Fibroblast of gingiva (primary cell): ENCODE measurements at regions not wholly inside any gene's neighbourhood (a gene's known extent, or its start where the extent isn't known, plus 50 kb on each side); places are given as distances from the start of the nearest gene placed in this dataset.
A peak's percentile ranks its signal among the peaks of the same experiment; 100 is the strongest.

ENCODE experiments used
- DNase-seq: peaks from one replicate; pipeline ENCODE4 v3.0.0-alpha.2; 2011; ENCODE audit warnings: low read depth

DNA sequence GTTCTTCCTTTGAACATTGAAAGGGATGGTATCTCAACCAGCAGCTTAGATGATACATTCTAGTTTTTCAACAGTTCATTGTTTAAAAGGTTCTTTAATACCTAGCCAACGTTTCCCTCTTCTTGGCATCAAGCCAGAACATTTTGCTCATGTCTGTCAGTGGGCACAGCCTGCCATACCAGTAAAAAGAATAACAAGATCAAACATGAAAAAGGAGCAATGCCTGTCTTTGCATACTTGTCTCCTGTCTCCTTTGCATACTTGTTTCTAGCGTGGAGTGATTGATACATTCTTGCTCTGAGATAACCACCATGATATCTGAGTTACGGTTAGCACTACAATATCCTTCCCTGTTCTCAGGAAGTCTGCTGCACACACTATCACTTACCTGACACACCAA is 248.6 kb upstream of the DAPK1 start:
- no peak for DNase-seq

GRCh38 chr9:87250205-87250604 is 247.5 kb upstream of the DAPK1 start:
- no peak for DNase-seq

- DNase-seq: peak; percentile 93
Measured at GRCh38 chr9:87255431-87256155, 242.1 kb upstream of the DAPK1 start.

- DNase-seq: peak; percentile 62
Measured at GRCh38 chr9:87256973-87257372, 240.7 kb upstream of the DAPK1 start.

DNA sequence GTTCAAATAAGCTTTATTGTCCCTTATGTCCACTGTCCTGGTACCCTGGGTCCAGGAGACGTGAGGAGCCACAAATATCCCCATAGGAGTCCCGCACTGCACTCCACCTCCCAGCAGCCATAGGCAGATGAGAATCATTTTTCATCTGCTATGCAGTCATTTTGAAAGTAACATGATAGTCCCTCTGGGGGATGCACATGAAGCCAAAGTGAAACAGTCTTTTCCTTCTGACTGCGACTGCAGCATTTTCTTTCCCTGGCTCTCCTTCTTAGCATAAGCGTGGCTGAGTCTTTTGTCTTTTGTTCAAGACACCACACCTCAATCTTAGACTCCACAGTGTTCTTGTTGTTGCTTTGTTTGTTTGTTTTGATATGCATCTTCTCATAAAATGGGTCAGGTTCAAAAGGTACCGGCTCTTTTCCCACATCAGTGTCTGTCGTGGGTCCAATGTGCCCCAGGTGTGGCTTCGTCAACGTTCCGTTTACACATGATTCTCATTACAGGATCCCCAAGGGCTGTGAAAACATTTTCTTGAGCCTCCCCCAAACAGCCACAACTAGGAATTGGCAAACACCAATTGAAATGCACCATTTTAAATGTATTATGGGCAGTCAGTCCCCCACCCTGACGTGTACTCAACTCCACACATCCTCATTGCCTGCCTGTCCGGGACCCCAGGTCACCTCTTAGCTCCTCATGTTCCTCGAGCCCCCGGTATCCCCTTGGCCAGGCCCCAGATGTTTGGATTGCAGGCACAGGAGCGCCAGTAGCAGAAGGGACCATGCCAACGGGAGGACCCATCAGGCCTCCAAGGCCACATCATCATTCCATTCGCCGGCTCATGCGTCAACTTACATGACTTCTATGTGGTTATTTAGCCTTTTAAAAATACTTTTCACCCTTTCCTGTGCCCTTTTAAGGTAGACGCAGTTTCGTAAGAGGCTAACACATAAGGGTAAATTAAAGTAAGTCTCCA is 237.8 kb upstream of the DAPK1 start:
- DNase-seq: peak; percentile 84

- no peak for DNase-seq
Measured at GRCh38 chr9:87263291-87263690, 234.4 kb upstream of the DAPK1 start.

DNA sequence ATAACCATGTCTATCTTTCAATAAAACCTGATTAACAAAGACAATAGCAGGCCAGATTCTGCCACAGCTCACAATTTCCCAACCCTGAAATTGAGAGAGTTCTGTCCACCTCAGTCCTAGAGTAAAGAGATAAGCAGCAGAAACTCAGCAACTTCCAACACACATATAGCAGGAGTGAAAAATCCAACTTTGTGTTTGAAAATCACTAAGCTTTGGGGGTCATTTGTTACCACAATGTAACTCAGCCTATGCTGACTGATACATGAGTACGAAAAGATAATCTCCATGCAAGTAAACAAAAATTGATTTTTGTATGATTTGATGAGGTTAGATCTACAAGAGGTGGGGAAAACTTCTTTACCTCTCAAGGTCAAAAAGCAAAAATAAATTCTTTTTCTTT is 231.0 kb upstream of the DAPK1 start:
- DNase-seq: no peak

- peak; percentile 92 for DNase-seq
Measured at GRCh38 chr9:87267251-87268070, 230.2 kb upstream of the DAPK1 start.

DNA sequence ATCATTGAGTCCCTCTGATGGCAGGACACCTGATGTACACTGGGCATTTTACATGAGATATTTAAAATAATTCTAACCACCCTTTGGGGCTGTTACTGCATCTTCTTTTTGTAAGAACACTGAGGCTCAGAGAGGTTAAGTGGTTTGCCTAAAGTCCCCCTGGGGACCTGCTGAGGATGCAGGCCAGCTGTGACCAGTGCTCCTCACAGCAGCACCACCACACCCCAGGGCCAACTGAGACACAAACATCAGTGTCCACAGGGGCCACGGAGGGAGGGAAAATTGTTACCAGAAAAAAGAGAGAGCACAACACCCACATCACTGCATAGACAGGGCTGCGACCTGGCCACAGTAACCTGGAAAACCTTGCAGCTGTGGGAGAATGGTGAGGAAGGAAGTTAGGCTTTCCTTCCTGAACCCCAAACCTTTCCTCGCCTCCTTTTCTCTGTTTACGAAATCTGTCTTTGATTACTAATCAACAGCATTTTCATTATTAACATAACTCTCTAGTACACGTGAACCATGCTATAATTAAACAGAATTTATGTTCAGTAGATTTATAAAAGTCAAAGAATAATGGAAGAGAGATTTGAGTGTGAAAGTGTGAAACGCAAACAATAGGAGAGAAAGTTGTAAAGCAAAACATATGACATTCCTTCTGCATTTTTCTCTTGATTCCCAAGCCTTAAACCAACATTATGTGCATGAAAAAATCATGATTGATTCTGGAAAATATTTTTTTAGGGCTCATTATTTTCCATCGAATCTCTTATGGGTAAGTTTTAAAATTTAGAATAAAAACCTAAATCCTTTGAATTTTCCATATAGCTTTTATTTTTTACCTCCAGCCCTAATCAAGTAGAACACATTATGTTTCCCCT is 228.1 kb upstream of the DAPK1 start:
- DNase-seq: peak; percentile 11

- DNase-seq: peak; percentile 79
Measured at GRCh38 chr9:87270221-87270847, 227.3 kb upstream of the DAPK1 start.

DNA sequence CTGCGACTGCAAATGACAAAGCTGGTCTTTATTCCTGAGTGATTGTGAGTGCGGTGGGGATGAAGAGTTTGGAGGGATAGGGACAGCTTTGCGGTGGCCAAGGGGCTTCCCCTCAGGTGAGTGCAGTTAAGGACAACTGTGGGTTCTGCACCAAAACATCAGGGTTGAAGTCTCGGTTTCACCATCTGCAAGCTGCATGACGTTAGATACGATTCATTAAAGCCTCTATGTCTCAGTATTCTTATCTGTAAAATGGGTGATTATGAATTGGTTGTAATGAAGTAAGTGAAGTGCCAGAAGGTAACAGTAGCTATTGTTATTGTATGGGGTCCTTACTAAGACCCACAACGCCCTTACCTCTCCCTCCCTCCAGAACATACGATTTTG is 226.8 kb upstream of the DAPK1 start:
- no peak for DNase-seq

DNA sequence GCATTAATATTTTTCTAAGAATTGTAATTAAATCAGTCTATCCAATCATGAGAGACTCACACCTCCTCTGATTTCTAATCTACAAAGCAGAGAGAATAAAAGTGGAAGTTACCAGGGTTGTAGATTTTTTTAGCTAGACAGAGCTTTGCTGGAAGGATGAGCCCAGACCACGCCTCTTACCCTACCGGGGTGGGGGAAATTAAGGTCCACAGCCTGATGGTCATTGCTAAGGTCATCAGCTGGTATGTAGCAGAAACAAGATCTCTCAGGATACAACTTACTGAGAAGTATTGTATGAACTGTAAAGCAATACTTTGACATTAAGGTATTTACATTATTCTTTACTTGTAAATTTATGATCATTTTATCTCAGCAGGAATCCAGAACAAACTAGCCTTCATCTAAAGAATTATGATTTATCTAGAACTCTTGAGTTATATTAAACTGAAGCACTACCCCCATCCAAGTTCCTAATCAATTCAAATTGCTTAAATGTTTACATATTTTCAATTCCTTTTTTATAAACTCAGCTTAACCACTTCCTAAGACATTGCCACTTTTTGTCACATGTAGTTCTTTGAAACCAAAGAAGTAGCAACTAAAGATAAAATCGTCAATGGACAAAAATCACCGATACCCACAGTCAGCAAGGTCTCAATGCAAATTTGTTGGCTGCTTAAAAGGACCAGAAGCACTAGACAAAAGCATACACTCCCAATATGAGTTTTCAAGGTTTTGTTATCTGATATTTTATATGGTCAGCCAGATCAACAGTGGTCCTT is 225.8 kb upstream of the DAPK1 start:
- DNase-seq: peak; percentile 62

DNA sequence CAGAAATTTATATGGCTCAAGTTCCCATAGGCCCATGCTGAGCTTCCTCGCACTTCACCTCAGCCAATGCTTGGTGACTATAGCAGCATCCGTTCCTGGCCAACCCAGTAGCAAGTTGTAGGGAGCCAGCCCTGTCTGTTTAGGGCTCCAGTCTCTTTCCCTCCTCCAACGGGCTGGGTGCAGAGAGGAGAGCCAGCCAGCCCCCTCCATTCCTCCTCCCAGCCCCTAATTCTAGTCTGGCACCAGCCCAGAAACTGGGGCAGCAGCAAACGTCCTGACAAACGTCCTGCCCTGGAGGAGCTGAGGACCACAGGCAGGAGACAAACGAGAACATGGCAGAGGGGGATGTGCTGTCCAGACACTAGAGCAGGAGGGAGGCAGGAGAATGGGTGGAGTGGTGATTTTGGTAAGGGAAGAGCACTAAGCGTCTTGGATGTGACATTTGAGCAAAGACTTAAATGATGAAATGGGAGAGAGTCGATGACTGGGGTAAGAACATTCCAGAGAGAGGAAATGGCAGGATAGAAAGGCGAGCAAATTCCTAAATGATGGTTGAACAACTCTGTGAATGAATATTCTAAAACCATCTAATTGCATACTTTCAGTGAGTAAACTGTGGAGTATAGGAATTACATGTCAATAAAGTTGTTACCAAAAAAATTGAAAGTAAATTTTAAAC is 222.5 kb upstream of the DAPK1 start:
- peak; percentile 24 for DNase-seq

DNA sequence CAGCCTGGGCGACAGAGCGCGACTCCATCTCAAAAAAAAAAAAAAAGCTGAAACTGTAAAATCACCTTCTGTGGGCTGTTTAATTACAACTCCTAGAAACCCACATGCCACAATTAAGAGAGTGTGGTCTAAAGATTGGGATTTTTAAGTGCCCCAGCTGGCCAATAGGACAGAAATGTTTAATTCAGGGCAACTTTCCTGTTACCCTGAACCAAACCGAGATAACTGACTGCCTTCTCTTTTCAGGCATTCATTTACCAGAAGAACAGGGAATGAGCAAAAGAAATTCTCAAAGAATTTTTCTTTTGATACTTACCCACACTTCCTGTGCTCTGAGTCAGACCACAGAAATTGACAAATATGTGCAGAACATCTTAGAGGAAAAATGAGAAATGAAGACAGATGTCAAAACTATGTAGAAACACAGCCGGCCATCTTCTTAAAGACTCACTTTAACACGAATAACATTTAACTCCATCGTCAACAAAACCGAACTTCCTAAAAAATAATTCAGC is 221.3 kb upstream of the DAPK1 start:
- peak; percentile 87 for DNase-seq

DNA sequence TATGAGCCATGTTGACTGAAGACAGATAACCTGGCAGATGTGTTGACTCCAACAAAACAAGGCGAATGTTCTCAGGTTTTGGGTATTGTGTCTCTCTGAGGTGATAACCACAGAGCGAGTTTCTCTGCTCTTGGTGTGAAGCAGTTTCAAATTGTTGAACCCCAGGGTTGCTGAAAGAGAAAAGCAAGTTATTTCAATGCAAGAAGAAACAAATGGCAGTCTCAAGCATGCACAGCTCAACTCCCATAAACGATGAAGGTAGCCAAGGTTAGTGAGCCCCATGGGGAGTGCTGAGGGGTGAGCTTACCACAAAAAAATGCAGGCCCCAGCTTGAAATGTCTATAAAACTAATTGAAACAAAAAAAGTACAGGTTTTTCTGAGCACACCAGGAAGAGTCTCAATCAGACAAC is 220.8 kb upstream of the DAPK1 start:
- peak; percentile 29 for DNase-seq

GRCh38 chr9:87277346-87277745 is 220.3 kb upstream of the DAPK1 start:
- DNase-seq: peak; percentile 9

DNA sequence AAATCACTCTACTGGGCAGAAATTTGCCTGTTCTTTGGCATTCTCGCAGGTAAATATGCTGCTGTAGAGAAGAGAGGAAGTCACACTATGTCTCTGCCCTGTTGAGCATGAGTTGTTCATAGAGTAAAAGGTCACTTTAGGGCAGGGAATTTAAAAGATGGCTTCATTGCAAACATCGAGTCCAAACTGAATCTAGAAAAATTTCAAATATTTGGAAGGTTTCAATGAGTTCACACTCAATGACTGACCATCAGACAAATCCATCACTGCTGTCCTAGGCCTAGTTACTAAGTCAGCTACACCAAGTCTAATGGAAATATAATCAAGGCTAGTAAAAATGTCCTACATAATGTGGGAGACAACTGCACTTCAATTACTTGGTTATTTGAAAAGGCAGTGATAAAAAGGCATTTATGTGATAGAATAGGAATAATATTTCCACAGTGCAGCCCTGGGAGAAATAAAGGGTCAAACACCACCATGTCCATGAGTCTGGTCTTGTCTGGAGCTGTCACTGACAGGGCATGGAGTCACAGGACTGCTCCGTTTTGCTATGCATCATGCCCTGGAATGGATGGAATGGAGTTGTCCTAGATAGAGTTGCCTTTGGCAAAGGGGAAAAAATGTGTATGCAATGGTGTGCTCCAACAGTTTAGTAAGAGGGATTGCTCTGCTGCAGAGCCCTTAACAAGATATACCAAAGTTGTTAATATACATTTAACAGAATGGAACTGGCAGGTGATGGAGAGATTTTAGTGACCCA is 218.5 kb upstream of the DAPK1 start:
- peak; percentile 80 for DNase-seq

DNA sequence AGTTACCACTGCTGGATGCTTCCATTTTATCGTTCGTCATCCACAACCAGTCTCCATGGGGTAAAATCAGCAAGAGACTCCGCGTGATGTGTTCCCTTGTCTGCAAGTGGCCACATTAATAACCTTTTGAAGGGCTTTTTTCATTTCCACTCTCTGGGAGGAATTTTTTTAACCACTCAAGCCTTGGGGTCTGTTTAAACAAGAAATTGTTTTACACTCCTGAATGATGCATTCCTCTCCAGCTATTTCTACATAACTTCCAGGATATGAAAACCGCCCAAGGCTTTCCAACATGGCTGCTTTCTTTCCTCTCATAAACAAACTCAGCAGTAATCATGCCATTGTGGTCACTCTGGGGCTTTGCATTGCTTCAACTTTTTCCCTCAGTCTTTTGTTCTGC is 217.2 kb upstream of the DAPK1 start:
- DNase-seq: peak; percentile 96
